ENCODE measurements at regions not wholly inside any gene's neighbourhood (a gene's known extent, or its start where the extent isn't known, plus 50 kb on each side); places are given as distances from the start of the nearest gene placed in this dataset.
"Not testable (repeated sequence)": the region's sequence is repeated elsewhere in the genome, so short reads cannot be mapped to it uniquely, and the experiment has no call there.

DNA sequence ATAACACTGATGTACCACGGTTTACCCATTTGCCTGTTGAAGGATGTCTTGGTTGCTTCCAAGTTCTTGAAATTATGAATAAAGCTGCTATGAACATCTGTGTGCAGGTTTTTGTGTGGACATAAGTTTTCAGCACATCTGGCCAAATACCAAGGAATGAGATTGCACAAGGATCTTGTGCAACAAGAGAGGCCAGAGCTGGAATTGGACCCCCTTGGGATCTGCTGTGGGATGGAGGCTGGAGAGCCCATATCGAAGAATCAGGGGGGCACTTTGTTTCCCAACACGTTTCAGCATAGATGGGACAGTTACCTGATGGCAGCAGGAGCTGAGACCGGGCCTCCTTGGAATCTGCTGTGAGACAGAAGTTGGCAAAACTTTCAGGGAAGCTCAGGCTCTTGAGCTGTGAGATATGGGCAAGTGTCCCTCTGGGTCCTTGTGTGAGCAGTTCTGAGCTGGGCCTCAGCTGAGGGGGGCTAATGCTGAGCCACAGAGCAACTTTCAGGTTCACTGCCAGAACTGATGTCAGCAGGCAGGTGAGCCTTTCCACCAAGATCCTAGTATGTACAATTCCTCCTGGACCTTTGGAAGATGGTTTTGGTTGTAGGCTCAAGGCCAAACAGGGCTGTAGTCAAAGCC lies 115.2 kb upstream of the RAB18 start:
- DNase-seq, result no peak

DNA sequence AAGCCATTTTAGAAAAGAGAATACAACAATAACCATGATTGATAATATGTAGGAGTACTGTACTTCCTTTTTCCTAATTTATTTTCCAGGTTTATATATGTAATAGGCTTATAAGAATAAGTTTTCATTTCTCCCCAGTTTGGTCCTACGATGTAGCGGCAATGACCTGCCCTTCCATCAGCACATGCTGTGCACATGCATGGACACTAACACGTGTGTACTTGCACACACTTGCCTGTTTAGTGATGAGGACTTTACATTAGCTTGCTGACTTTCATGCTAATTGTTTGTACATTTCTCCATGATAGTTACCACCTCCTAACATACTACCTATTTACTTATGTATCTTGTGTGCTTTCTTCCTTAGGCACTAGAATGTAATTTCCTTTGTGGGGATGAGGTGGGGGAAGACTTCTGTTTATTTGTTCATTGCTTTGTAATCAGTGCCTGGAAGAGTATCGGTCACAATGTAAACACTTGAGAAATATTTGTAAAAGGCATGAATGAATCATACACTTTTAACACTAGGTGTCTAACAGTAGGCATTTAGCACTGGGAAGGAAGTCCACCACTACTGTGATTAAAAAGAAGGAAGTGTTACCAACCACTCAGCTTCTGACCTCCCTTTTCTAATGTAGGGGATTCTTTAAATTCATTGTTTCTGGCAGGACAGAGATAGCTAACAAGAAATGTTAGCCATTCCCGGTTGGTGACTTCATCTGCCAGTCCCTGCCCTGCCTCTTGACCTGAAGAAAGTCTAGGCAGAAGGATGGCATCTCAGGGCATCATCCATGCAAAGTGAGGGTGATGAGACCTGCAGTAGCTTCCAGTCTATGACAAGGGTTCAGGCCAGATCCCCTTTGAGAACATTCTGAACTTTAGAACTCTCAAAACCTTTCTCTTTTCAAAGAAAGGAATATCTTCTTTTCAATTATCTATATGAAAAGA lies 120.2 kb upstream of the RAB18 start:
- DNase-seq, result no peak

DNA sequence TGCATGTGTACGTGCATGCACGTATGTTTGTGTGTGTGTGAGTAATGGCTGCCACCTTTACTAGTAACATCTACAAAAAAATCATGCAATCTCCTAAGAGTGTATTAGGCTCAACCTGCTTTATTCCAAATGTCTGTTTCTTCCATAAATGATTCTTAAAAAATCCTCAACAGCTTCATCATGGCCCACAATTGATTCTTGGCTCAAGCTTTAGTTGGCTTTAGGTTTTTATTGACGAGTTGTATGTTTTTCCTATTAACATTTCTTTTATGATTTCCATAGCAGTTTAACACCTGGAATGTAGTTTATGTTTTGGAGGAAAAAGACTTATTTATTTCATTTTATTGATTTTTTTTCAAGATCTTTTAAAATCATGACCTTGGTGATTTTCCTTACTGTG lies 121.9 kb upstream of the RAB18 start:
- no peak for DNase-seq

DNA sequence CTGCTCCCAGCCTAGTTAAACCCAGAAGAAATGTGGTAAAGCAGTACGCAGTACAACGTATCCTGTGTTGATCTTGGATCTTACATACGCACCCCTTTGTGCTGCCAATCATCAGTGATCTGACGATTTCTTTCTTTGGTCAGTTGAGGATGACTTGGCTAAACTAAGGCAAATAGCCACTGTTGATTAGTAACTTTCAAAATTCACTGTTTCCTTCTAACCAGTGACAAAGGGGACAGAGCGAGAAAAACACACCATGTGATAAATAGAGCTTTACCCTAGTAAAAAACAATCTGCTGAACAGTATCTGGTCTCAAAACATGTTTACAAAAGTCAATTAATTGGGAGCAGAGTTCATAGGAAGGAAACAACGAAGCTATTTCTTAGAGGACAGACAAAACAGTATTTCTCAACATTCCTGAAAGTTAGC lies 123.2 kb upstream of the RAB18 start:
- no peak for DNase-seq

DNA sequence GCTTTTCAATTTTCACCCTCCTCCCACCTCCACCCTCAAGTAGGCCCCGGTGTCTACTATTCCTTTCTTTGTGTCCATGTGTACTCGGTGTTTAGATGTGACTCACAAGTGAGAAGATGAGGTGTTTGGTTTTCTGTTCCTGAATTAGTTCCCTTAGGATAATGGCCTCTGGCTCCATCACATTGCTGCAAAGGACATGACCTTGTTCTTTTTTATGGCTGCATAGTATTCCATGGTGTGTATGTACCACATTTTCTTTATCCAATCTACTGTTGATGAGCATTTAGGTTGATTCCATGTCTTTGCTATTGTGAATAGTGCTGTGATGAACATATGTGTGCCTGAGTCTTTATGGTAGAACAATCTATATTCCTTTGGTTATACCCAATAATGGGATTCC lies 125.1 kb upstream of the RAB18 start:
- DNase-seq, result not testable (repeated sequence)

DNA sequence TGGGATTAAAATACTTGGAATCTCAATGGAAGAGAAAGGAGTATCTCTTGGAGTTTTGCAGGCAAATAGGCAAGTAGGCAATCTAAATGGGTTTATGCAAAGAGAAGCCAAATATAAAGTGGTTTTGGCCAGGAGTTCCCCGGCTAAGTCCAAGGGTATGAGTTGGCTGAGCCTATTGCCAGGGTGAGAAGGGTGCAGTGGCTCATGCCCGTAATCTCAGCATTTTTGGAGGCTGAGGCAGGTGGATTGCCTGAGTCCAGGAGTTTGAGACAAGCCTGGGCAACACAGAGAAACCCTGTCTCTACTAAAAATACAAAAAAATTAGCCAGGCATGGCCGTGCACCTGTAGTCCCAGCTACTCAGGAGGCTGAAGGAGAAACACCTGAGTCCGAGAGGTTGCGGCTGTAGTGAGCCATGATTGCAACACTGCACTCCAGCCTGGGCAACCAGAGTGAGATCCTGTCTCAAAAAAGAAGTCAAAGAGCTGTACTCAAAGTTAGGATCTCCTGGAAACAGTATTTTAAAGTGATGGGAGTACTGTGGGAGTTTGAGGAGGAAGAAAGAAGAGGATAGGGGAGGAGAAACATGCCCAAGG lies 130.4 kb upstream of the RAB18 start:
- no peak for DNase-seq

DNA sequence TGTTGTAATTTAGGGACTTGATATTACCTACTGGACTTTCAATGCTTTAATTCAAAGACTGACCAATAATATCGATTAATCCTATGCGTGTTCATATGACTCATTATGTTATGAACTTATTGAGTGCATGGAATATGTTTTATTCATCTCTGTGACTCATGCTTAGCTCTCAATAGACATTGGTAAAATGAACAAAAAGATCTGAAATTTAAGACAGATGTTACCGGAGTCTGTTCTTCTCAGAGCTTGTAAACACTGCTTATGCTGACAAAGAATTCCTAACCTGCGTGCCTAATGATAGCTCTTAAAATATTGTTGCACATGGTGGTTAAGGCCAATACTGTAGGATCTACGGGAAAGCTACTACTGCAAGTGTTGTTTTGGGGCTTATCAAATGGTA lies 131.5 kb upstream of the ACBD5 start:
- no peak for DNase-seq

DNA sequence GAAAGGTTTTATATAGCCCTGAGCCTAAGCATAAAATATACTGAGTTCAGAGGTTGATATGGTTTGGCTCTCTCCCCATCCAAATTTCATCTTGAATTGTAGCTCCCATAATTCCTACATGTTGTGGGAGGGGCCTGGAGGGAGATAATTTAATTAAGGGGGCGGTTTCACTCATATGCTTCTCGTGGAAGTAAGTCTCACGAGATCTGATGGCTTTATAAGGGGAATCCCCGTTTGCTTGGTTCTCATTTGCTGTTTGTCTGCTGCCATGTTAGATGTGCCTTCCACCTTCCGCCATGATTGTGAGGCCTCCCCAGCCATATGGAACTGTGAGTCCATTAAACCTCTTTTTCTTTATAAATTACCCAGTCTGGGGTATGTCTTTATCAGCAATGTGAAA lies 130.8 kb upstream of the ACBD5 start:
- DNase-seq, result not testable (repeated sequence)

DNA sequence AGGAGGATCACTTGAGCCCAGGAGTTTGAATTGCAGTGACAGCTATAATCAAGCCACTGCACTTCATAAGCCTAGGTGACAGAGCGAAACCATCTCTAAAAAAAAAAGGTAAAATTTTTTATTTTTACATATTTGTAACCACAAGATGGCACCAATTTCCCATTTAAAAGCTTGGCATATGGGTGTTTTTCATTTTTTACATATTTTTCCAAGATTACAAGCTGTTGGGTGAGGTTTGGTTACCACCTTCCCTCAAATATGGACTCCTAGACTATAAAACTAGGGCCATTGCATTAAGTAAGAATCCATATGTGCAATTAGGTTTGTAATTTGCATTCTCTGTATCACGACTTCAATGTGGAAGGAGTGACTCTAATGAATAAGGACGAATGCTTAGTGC lies 129.3 kb upstream of the ACBD5 start:
- no peak for DNase-seq

DNA sequence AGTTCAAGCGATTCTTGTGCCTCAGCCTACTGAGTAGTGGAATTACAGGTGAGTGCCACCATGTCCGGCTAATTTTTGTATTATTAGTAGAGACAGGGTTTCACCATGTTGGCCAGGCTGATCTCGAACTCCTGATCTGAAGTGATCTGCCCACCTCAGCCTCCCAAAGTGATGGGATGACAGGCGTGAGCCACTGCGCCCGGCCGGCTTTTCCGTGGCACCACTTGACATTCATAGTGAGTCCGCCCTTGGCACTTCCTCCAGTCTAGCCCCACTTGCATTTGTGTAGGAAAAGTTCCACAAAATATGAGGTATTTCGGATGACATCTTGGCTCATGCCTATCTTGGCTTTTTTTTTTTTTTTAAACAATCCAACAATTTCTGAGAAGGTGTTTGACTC lies 128.1 kb upstream of the ACBD5 start:
- DNase-seq, result no peak

DNA sequence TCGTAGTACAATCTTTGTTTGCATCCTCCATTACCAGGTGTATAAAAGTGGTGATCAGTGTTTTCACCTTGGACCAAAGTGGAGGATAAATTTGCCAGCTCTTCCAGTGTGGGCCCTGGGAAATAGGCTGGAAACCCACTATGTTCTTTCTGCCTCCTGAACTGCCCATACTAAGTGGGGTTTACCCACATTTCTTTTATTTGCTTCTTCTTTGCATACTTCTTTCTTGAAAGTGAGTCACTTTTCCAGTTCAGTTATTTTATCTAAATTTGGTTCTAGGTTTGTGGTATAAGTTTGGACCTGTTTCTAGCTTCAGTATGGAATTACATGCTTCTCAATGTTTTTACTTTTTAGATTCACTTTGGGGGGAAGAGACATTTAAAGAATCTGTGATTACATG lies 126.2 kb upstream of the ACBD5 start:
- no peak for DNase-seq

DNA sequence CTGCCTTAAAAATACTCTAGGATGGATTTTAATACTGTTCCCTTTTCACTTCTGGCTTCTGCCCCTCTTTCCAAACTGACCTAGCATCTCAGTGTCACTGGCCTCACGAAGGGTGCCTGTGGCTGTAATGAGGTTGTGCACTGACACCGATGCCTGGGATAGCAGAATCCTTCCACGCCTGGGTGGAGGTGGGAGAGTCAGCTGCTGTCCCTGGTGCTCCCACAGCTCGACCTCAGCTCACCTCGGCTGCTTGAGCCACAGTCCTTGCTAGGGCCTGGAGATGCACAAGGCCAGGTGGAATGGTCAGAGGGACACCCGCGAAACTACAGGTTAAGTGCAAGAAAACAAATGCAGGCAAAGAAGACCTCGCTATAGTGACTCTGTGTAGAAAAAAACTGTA lies 123.4 kb upstream of the ACBD5 start:
- no peak for DNase-seq

DNA sequence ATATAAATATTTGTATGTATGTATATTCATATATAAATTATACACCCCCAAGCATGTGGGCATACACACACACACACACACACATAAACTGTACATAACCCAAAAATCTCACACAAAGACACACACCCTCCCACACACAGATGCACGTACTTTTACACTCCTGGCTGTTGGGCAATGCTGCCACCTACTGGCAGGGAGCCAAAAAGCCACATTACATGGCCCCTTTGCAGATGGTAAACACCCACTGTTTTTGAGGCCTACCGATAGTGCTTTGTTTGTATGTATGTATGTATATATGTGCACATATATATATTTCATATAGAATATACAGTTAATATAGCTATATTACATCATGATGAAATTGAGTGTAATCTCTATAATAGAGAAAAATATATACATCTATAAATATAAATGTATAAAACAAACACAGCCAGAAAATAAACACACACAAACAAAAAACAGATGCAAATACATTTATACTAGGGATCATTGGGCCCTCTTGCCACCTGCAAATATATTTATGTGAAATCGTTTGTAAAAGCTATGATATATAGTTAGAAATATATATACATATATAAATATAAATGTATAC lies 120.1 kb upstream of the ACBD5 start:
- DNase-seq, result peak; percentile 92

DNA sequence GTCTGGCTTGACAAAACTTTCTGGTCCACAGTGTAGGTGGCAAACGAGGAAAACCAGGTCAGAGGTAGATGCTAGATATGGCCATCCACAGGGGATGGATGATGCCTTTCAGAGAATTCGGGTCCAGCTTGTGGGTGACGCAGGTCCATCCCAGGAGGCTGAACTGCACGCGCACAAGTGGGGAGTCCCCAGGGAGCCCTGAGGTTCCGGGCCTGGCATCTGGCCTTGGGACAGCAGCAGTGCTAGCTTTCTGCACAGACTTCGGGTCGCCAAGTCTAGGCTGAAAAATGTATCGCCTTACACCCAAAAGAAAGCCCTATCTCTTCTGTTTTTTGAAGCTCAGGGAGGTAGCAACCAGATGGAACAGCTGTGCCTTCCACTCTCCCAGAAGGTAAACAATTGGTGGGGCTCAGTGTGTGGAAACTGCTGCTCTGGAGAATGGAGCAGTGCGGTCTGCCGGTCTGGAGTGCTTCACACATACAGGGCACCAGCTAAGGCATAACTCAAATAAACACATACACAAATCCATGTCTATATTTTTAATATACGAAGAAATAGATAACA lies 119.3 kb upstream of the ACBD5 start:
- DNase-seq, result no peak

DNA sequence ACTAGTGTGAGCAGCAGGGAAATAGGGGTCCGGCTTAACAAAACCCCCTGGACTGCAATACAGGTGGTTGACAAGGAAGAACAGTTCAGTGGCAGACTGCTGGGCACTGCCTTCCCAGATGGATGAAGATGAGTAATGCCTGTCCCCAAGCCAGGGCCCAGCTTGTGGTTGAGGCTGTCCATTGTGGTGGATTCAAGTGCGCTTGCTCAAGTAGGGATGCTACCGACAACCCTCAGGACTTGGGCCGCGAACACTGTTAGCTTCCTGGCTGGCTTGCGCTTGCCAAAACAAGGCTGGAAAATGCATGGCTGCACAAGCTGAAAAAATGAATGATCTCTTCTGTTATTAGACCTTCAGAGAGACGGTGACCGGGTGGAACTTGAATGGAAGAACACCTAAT lies 116.1 kb upstream of the ACBD5 start:
- no peak for DNase-seq

DNA sequence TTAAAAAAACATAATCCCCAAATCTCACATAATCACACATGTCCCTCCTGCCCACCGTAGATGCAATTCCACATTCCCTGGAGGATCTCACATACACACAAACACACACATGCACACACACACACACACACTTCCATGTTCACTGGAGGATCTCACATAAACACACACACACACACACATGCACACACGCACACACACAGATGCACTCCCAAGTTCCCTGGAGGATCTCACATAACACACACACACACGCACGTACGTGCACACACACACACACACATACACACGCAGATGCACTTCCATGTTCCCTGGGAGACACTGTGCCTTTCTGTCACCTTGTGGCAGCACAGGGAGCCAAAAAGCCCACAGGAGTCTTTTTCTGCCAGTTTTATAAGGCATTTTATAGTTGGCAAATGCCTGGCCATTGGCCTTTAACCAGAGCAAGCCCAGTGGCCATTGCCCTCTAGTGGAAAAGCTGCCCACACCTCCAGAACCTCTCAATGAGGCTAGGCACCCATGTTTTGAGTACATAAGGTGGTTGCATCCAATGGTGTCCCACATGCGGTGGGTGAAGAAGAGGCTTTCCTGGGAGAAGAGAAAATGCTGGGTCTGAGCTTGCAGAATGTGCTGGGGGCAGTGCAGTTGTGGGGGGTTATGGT lies 115.4 kb upstream of the ACBD5 start:
- DNase-seq, result no peak

DNA sequence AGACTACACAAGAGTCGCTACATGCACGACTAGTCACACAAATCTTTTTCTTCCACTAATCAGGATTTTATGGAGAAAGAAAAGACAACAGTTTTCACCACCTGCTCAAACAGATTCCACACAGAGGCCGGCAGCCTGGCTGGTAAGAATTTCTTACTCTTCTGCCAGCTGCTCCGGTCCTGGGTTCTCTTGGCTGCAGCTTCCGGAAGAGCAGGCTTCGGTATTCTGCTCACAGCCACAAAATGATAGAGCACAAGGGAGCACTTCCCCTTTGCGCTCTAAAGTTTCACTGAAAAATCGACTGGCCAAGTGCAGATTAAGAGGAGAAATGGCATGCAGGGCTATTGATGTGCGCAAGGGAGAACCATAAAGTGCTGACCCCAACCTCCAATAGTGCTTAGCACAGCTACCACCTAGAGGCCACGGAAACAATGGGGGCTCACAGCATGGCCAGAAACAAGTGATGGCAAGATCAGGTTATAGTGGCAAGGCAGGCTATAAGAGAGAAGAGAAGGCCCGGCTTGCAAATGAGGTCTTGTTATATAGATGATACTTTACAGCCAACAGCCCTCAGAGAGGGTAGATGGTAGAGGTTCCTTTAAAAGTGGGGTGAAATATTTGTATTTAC lies 114.2 kb upstream of the ACBD5 start:
- DNase-seq, result not testable (repeated sequence)

DNA sequence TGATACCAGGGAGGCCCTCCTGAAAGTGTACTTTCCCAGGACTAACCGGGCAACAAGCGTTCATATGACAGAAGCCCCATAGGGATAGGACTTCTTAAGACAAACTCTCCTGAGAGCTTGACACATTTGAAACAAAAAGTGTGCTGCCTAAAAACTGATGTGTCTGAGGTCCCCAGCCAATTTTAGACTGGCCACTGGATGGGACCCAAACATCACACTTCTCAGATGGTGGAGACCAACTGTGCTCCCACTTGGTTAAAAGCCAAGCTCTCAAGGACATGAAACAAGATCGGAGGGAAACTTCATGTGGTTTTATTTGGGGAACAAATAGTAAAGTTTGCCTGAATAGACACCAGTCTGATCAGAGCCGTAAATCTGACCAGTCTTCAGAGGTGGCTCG lies 113.5 kb upstream of the ACBD5 start:
- DNase-seq, result not testable (repeated sequence)

DNA sequence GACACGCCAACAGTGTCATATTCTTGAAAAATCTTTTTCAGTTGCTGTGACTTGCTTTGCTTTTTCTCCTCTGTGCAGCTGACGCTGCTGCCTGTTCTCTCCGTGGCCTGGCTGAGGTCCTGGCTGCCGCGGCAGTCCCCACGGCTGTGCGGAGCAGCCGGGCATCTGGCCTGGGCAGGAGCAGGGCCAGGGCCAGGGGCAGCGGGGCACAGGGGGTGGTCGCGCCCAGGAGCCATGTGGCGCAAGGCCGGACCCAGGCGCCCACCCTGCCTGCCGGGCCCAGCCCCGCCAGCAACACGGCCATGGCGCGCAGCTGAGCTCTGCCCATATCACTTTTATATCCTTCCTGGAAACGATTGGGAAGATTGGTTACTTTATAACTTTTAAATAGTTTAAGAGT lies 109.4 kb upstream of the ACBD5 start:
- no peak for DNase-seq

DNA sequence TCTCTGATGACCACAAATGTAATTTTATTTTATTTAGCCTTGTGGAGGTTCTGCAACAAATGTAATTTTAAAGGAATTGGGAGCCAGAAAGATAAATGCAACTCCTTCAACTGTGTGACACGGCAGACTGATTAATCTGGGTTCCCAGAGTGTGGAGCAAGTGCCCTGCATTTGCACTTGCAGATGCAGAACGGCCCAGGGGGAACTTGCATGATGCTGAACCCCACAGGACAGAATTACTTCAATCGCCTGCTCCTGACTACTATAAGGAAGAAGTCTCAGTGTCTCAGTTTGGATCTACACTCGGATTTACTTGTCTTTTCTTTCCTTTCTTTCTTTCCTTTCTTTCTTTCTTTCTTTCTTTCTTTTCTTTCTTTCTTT lies 107.2 kb upstream of the ACBD5 start:
- not testable (repeated sequence) for DNase-seq

DNA sequence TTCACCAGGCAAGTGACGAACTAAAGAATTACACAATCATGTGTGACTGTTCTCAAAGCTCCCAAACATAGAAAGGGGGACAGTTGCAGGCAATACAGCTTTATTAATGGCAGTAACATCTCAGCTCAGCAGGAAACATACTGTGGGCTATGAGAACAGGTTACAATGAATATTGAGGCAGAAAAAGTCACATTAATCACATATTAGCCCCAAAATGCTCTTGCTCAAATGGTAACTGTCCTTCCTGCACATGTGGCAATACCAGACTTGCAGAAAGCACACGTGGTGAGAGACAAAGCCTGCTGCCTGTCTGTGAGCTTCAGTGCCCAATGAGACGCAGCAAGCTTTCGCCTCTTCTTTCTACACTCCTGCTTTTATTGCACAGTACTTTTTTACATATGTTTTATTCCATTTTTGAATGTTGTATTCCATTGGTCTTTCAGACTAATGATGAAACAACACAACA lies 104.9 kb upstream of the ACBD5 start:
- no peak for DNase-seq
